ENCODE measurements at regions not wholly inside any gene's neighbourhood (a gene's known extent, or its start where the extent isn't known, plus 50 kb on each side); places are given as distances from the start of the nearest gene placed in this dataset.

- H3K27ac Mint-ChIP-seq (ENCODE audit: unreplicated experiment): no peak overlapping the region
- H3K36me3 Mint-ChIP-seq (ENCODE audit: low read depth, unreplicated experiment): no peaks in the 10 kb centered on the region
- no peak for TF ChIP-seq CTCF (IDR thresholded peaks at IDR 0.05; ENCODE audit: unreplicated experiment)
- H3K4me1 Mint-ChIP-seq (ENCODE audit: unreplicated experiment): no peaks in the 10 kb centered on the region
- H3K9me3 Mint-ChIP-seq (ENCODE audit: unreplicated experiment): no peaks in the 10 kb centered on the region
- DNase-seq (ENCODE audit: low spot score): no peak
- H3K4me3 Mint-ChIP-seq (ENCODE audit: unreplicated experiment): no peak overlapping the region
- H3K27me3 Mint-ChIP-seq (ENCODE audit: unreplicated experiment): peaks cover 1% of the 10 kb centered on the region
Measured at GRCh38 chr13:56773148-56773547, 367.6 kb upstream of the PRR20A start.

- H3K9me3 Mint-ChIP-seq (ENCODE audit: unreplicated experiment): no peaks in the 10 kb centered on the region
- H3K27ac Mint-ChIP-seq (ENCODE audit: unreplicated experiment): no peak overlapping the region
- H3K27me3 Mint-ChIP-seq (ENCODE audit: unreplicated experiment): no peaks in the 10 kb centered on the region
- H3K4me1 Mint-ChIP-seq (ENCODE audit: unreplicated experiment): no peaks in the 10 kb centered on the region
- no peaks in the 10 kb centered on the region for H3K36me3 Mint-ChIP-seq (ENCODE audit: low read depth, unreplicated experiment)
- no peak for TF ChIP-seq CTCF (IDR thresholded peaks at IDR 0.05; ENCODE audit: unreplicated experiment)
- DNase-seq (ENCODE audit: low spot score): no peak
- no peak overlapping the region for H3K4me3 Mint-ChIP-seq (ENCODE audit: unreplicated experiment)
Measured at GRCh38 chr13:56789527-56789926, 351.2 kb upstream of the PRR20A start.

- no peaks in the 10 kb centered on the region for H3K4me1 Mint-ChIP-seq (ENCODE audit: unreplicated experiment)
- TF ChIP-seq CTCF (IDR thresholded peaks at IDR 0.05; ENCODE audit: unreplicated experiment): no peak
Measured at GRCh38 chr13:56837161-56837560, 303.6 kb upstream of the PRR20A start.

GRCh38 chr13:56850852-56851251, 289.9 kb upstream of the PRR20A start:
- no peak for DNase-seq (ENCODE audit: low spot score)
- Mint-ChIP-seq H3K4me3 (ENCODE audit: unreplicated experiment) (no peak overlapping the region), H3K4me1 (ENCODE audit: unreplicated experiment) (no peaks in the 10 kb centered on the region), H3K9me3 (ENCODE audit: unreplicated experiment) (no peaks in the 10 kb centered on the region), H3K27ac (ENCODE audit: unreplicated experiment) (no peak overlapping the region), H3K27me3 (ENCODE audit: unreplicated experiment) (peaks cover 1% of the 10 kb centered on the region), H3K36me3 (ENCODE audit: low read depth, unreplicated experiment) (no peaks in the 10 kb centered on the region)
- TF ChIP-seq CTCF (IDR thresholded peaks at IDR 0.05; ENCODE audit: unreplicated experiment): no peak

More at GRCh38 chr13:56837161-56837560, 303.6 kb upstream of the PRR20A start:
- no peaks in the 10 kb centered on the region for H3K36me3 Mint-ChIP-seq (ENCODE audit: low read depth, unreplicated experiment)
- H3K27me3 Mint-ChIP-seq (ENCODE audit: unreplicated experiment): no peaks in the 10 kb centered on the region
- no peak overlapping the region for H3K27ac Mint-ChIP-seq (ENCODE audit: unreplicated experiment)
- H3K4me3 Mint-ChIP-seq (ENCODE audit: unreplicated experiment): no peak overlapping the region
- DNase-seq (ENCODE audit: low spot score): no peak
- no peaks in the 10 kb centered on the region for H3K9me3 Mint-ChIP-seq (ENCODE audit: unreplicated experiment)

- Mint-ChIP-seq H3K27me3 (ENCODE audit: unreplicated experiment) (no peaks in the 10 kb centered on the region), H3K4me3 (ENCODE audit: unreplicated experiment) (no peak overlapping the region), H3K9me3 (ENCODE audit: unreplicated experiment) (no peaks in the 10 kb centered on the region), H3K36me3 (ENCODE audit: low read depth, unreplicated experiment) (no peaks in the 10 kb centered on the region), H3K4me1 (ENCODE audit: unreplicated experiment) (no peaks in the 10 kb centered on the region), H3K27ac (ENCODE audit: unreplicated experiment) (no peak overlapping the region)
- TF ChIP-seq CTCF (IDR thresholded peaks at IDR 0.05; ENCODE audit: unreplicated experiment): no peak
- no peak for DNase-seq (ENCODE audit: low spot score)
Measured at GRCh38 chr13:56861476-56861875, 279.2 kb upstream of the PRR20A start.
